Fibroblast of the aortic adventitia (primary cell): ENCODE measurements at regions not wholly inside any gene's neighbourhood (a gene's known extent, or its start where the extent isn't known, plus 50 kb on each side); places are given as distances from the start of the nearest gene placed in this dataset.
A peak's percentile ranks its signal among the peaks of the same experiment; 100 is the strongest.

Experiments
- DNase-seq: peaks from one replicate; pipeline ENCODE4 v3.0.0-alpha.2; 2010; ENCODE audit warnings: low read depth
- H3K4me3 ChIP-seq: 2 replicates; pipeline ENCODE4 v1.5.1; 2011; ENCODE audit warnings: low read depth, mild to moderate bottlenecking, control low read depth, low read length, moderate library complexity
- TF ChIP-seq, protein P1 (sequence below): IDR thresholded peaks from 2 replicates; pipeline ENCODE4 v1.5.1; 2011; ENCODE audit warnings: mild to moderate bottlenecking, low read length, control low read depth, inconsistent platforms; ENCODE audit not compliant: insufficient read depth

DNA sequence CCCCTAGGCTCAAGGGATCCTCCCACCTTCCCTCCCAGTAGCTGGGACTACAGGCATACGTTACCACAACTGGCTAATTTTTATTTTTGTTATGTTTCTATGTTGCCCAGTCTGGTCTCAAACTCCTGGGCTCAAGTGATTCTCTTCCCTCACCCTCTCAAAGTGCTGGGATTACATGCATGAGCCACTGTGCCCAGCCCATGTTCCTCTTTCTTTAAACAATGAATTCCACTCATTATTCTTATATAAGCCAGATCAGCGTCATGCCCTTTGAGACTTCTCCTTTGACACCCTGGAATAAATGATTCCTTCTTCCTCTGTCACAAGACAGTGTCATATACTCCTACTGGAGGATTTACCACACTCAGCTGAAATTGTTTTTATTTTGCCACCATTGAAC is 519.9 kb upstream of the SPRY2 start:
- H3K4me3 ChIP-seq: no peak overlapping the region
- TF ChIP-seq, protein P1, sequence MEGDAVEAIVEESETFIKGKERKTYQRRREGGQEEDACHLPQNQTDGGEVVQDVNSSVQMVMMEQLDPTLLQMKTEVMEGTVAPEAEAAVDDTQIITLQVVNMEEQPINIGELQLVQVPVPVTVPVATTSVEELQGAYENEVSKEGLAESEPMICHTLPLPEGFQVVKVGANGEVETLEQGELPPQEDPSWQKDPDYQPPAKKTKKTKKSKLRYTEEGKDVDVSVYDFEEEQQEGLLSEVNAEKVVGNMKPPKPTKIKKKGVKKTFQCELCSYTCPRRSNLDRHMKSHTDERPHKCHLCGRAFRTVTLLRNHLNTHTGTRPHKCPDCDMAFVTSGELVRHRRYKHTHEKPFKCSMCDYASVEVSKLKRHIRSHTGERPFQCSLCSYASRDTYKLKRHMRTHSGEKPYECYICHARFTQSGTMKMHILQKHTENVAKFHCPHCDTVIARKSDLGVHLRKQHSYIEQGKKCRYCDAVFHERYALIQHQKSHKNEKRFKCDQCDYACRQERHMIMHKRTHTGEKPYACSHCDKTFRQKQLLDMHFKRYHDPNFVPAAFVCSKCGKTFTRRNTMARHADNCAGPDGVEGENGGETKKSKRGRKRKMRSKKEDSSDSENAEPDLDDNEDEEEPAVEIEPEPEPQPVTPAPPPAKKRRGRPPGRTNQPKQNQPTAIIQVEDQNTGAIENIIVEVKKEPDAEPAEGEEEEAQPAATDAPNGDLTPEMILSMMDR: no peak
- DNase-seq: no peak

DNA sequence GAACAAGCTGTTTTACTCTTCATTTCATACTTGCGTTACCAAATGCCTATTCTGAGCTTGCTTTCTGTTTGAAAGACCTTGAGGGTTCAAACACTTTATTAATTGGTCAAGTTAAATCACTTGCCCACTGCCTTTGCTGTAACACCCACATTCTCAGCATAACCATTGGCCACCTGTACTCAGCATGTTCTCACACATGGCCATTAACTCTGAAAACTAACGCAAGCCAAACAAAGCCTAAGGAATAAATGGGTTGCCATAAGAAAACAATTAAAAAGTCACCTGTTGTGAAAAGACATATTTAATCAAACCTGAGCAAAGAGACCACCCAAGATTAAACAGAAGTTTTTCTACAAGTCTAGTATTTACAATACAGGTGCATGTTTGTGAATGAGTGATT is 517.2 kb upstream of the SPRY2 start:
- no peak for DNase-seq
- TF ChIP-seq, protein P1: no peak
- H3K4me3 ChIP-seq: no peak overlapping the region

DNA sequence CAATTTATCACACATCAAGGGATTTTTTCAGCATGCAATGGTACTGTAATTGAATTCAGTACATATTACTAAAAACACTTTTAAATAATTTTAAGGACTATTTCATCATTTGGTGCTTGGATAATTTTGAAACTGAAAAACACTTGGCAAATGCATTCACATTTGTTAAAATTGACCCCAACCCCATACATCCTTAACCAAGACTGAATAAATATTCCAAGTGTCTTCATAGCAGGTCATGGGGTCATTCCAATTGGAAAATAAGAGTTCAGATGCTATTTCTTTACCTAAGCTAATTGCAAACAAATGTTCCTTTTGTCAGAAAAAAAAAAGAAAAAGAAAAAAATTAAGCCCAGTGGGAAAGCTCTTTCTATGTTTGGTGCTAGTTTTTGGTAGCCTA is 516.4 kb upstream of the SPRY2 start:
- DNase-seq: no peak
- TF ChIP-seq, protein P1: no peak
- no peak overlapping the region for H3K4me3 ChIP-seq

DNA sequence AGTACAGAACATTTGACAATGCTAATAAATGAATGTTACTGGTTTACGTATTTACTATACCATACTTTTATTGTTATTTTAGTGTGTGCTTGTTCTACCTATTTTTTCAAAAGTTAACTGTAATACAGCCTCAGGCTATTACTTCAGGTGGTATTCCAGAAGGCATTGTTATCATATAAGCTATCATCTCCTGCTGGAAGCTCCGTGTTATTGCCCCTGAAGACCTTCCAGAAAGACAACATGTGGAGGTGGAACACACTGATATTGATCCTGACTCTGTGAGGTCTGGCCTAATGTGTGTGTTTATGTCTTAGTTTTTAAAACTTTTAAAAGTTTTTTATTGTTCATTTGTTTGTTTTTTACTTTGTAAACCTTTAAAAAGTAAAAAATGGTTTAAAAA is 509.8 kb upstream of the SPRY2 start:
- DNase-seq: no peak
- H3K4me3 ChIP-seq: no peak overlapping the region
- TF ChIP-seq, protein P1: no peak

DNA sequence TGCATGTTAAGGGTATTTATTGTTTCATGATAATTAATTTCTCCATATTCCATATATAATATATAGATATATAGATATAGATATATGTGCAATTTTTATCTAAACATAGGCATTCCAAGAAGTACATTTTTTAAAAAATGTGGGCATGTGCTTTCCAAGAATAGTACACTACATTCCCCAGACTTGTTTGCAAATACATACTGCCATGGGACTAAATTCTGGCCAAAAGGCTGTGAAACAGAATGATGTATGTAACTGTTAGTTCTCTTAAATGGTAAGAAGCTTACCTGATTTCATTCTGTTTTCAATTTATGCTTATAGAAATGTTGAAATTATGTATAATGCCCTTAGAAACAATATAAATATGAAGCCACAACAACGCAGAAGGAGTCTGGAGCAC is 503.2 kb upstream of the SPRY2 start:
- TF ChIP-seq, protein P1: no peak
- no peak overlapping the region for H3K4me3 ChIP-seq
- DNase-seq: no peak

- TF ChIP-seq, protein P1: no peak
- no peak for DNase-seq
These were observed 500.5 kb upstream of the SPRY2 start for GRCh38 chr13:80841414-80841813.

GRCh38 chr13:80840316-80840976 is 499.5 kb upstream of the SPRY2 start:
- H3K4me3 ChIP-seq: no peak overlapping the region
- TF ChIP-seq, protein P1: no peak
- peak; percentile 94 for DNase-seq

More at GRCh38 chr13:80841414-80841813, 500.5 kb upstream of the SPRY2 start:
- H3K4me3 ChIP-seq: no peak overlapping the region
